ENCODE measurements at regions not wholly inside any gene's neighbourhood (a gene's known extent, or its start where the extent isn't known, plus 50 kb on each side); places are given as distances from the start of the nearest gene placed in this dataset.

GRCh38 chr16:35194681-35195080 is 1735.3 kb downstream of the TP53TG3F start:
- H3K27ac ChIP-seq (ENCODE audit: low read depth in 2 of 2, low read length in 1 of 2), result no peak overlapping the region
- H3K4me3 ChIP-seq (ENCODE audit: low read depth in 1 of 2, low read length in 2 of 2), result no peak overlapping the region
- 77 to 80% methylated on average over 5 of the region's 5 CpGs for WGBS, 2 donors
- H3K9me3 ChIP-seq (ENCODE audit: control insufficient read depth in 2 of 2, insufficient read depth in 1 of 2, low read depth in 1 of 2, low read length in 1 of 2), result peaks cover 11 to 14% of the 10 kb centered on the region in 2 donors
- H3K36me3 ChIP-seq (ENCODE audit: control insufficient read depth in 2 of 2, insufficient read depth in 2 of 2, low read length in 1 of 2), result no peaks in the 10 kb centered on the region
- H3K4me1 ChIP-seq (ENCODE audit: control insufficient read depth in 2 of 2, insufficient read depth in 2 of 2, low read length in 1 of 2), result no peaks in the 10 kb centered on the region
- no peaks in the 10 kb centered on the region for H3K27me3 ChIP-seq (ENCODE audit: control insufficient read depth in 1 of 2, insufficient read depth in 2 of 2, low read length in 2 of 2)

GRCh38 chr16:35195173-35195863 is 1735.9 kb downstream of the TP53TG3F start:
- WGBS, 2 donors, result 74 to 78% methylated on average over 29 of the region's 29 CpGs
- H3K4me3 ChIP-seq (ENCODE audit: low read depth in 1 of 2, low read length in 2 of 2), result no peak overlapping the region
- H3K9me3 ChIP-seq (ENCODE audit: control insufficient read depth in 2 of 2, insufficient read depth in 1 of 2, low read depth in 1 of 2, low read length in 1 of 2), result peaks cover 11 to 14% of the 10 kb centered on the region in 2 donors

GRCh38 chr16:35195864-35196216 is 1736.4 kb downstream of the TP53TG3F start:
- no peaks in the 10 kb centered on the region for H3K27me3 ChIP-seq (ENCODE audit: control insufficient read depth in 1 of 2, insufficient read depth in 2 of 2, low read length in 2 of 2)
- no peak overlapping the region for H3K27ac ChIP-seq (ENCODE audit: low read depth in 2 of 2, low read length in 1 of 2)
- H3K4me1 ChIP-seq (ENCODE audit: control insufficient read depth in 2 of 2, insufficient read depth in 2 of 2, low read length in 1 of 2), result no peaks in the 10 kb centered on the region
- H3K4me3 ChIP-seq (ENCODE audit: low read depth in 1 of 2, low read length in 2 of 2), result no peak overlapping the region
- no peaks in the 10 kb centered on the region for H3K36me3 ChIP-seq (ENCODE audit: control insufficient read depth in 2 of 2, insufficient read depth in 2 of 2, low read length in 1 of 2)
- H3K9me3 ChIP-seq (ENCODE audit: control insufficient read depth in 2 of 2, insufficient read depth in 1 of 2, low read depth in 1 of 2, low read length in 1 of 2), result peaks cover 11 to 14% of the 10 kb centered on the region in 2 donors
- WGBS, 2 donors, result 87 to 89% methylated on average over 15 of the region's 15 CpGs

More at GRCh38 chr16:35195173-35195863, 1735.9 kb downstream of the TP53TG3F start:
- H3K4me1 ChIP-seq (ENCODE audit: control insufficient read depth in 2 of 2, insufficient read depth in 2 of 2, low read length in 1 of 2), result no peaks in the 10 kb centered on the region
- no peak overlapping the region for H3K27ac ChIP-seq (ENCODE audit: low read depth in 2 of 2, low read length in 1 of 2)
- H3K27me3 ChIP-seq (ENCODE audit: control insufficient read depth in 1 of 2, insufficient read depth in 2 of 2, low read length in 2 of 2), result no peaks in the 10 kb centered on the region
- H3K36me3 ChIP-seq (ENCODE audit: control insufficient read depth in 2 of 2, insufficient read depth in 2 of 2, low read length in 1 of 2), result no peaks in the 10 kb centered on the region

GRCh38 chr16:35196313-35196712 is 1736.9 kb downstream of the TP53TG3F start:
- no peak overlapping the region for H3K4me3 ChIP-seq (ENCODE audit: low read depth in 1 of 2, low read length in 2 of 2)
- WGBS, 2 donors, result 83 to 89% methylated on average over 21 of the region's 21 CpGs
- no peaks in the 10 kb centered on the region for H3K4me1 ChIP-seq (ENCODE audit: control insufficient read depth in 2 of 2, insufficient read depth in 2 of 2, low read length in 1 of 2)
- H3K27ac ChIP-seq (ENCODE audit: low read depth in 2 of 2, low read length in 1 of 2), result no peak overlapping the region
- no peaks in the 10 kb centered on the region for H3K27me3 ChIP-seq (ENCODE audit: control insufficient read depth in 1 of 2, insufficient read depth in 2 of 2, low read length in 2 of 2)
- H3K36me3 ChIP-seq (ENCODE audit: control insufficient read depth in 2 of 2, insufficient read depth in 2 of 2, low read length in 1 of 2), result no peaks in the 10 kb centered on the region
- peaks cover 11 to 14% of the 10 kb centered on the region in 2 donors for H3K9me3 ChIP-seq (ENCODE audit: control insufficient read depth in 2 of 2, insufficient read depth in 1 of 2, low read depth in 1 of 2, low read length in 1 of 2)

GRCh38 chr16:35197656-35198055 is 1738.2 kb downstream of the TP53TG3F start:
- Histone ChIP-seq H3K27ac (ENCODE audit: low read depth in 2 of 2, low read length in 1 of 2) (no peak overlapping the region), H3K4me1 (ENCODE audit: control insufficient read depth in 2 of 2, insufficient read depth in 2 of 2, low read length in 1 of 2) (no peaks in the 10 kb centered on the region), H3K27me3 (ENCODE audit: control insufficient read depth in 1 of 2, insufficient read depth in 2 of 2, low read length in 2 of 2) (no peaks in the 10 kb centered on the region), H3K9me3 (ENCODE audit: control insufficient read depth in 2 of 2, insufficient read depth in 1 of 2, low read depth in 1 of 2, low read length in 1 of 2) (peaks cover 11 to 14% of the 10 kb centered on the region in 2 donors), H3K4me3 (ENCODE audit: low read depth in 1 of 2, low read length in 2 of 2) (no peak overlapping the region), H3K36me3 (ENCODE audit: control insufficient read depth in 2 of 2, insufficient read depth in 2 of 2, low read length in 1 of 2) (no peaks in the 10 kb centered on the region)
- WGBS, 2 donors, result 77 to 79% methylated on average over 10 of the region's 10 CpGs

- no peaks in the 10 kb centered on the region for H3K4me1 ChIP-seq (ENCODE audit: control insufficient read depth in 2 of 2, insufficient read depth in 2 of 2, low read length in 1 of 2)
- no peak overlapping the region for H3K4me3 ChIP-seq (ENCODE audit: low read depth in 1 of 2, low read length in 2 of 2)
- WGBS, 2 donors, result 77 to 79% methylated on average over 26 of the region's 26 CpGs
- peaks cover 11 to 14% of the 10 kb centered on the region in 2 donors for H3K9me3 ChIP-seq (ENCODE audit: control insufficient read depth in 2 of 2, insufficient read depth in 1 of 2, low read depth in 1 of 2, low read length in 1 of 2)
- H3K27me3 ChIP-seq (ENCODE audit: control insufficient read depth in 1 of 2, insufficient read depth in 2 of 2, low read length in 2 of 2), result no peaks in the 10 kb centered on the region
- H3K27ac ChIP-seq (ENCODE audit: low read depth in 2 of 2, low read length in 1 of 2), result no peak overlapping the region
- H3K36me3 ChIP-seq (ENCODE audit: control insufficient read depth in 2 of 2, insufficient read depth in 2 of 2, low read length in 1 of 2), result no peaks in the 10 kb centered on the region
These were observed 1739.1 kb downstream of the TP53TG3F start for GRCh38 chr16:35198223-35199199.

- no peaks in the 10 kb centered on the region for H3K4me1 ChIP-seq (ENCODE audit: control insufficient read depth in 2 of 2, insufficient read depth in 2 of 2, low read length in 1 of 2)
- H3K36me3 ChIP-seq (ENCODE audit: control insufficient read depth in 2 of 2, insufficient read depth in 2 of 2, low read length in 1 of 2), result no peaks in the 10 kb centered on the region
- H3K27ac ChIP-seq (ENCODE audit: low read depth in 2 of 2, low read length in 1 of 2), result no peak overlapping the region
- no peaks in the 10 kb centered on the region for H3K27me3 ChIP-seq (ENCODE audit: control insufficient read depth in 1 of 2, insufficient read depth in 2 of 2, low read length in 2 of 2)
- 43 to 44% methylated on average over 1 of the region's 1 CpG for WGBS, 2 donors
- H3K4me3 ChIP-seq (ENCODE audit: low read depth in 1 of 2, low read length in 2 of 2), result no peak overlapping the region
- peaks cover 4 to 11% of the 10 kb centered on the region in 2 donors for H3K9me3 ChIP-seq (ENCODE audit: control insufficient read depth in 2 of 2, insufficient read depth in 1 of 2, low read depth in 1 of 2, low read length in 1 of 2)
These were observed 1741.2 kb downstream of the TP53TG3F start for GRCh38 chr16:35200662-35201061.

GRCh38 chr16:35201151-35201550 is 1741.7 kb downstream of the TP53TG3F start:
- Histone ChIP-seq H3K27me3 (ENCODE audit: control insufficient read depth in 1 of 2, insufficient read depth in 2 of 2, low read length in 2 of 2) (no peaks in the 10 kb centered on the region), H3K27ac (ENCODE audit: low read depth in 2 of 2, low read length in 1 of 2) (no peak overlapping the region), H3K9me3 (ENCODE audit: control insufficient read depth in 2 of 2, insufficient read depth in 1 of 2, low read depth in 1 of 2, low read length in 1 of 2) (peaks cover 0 to 6% of the 10 kb centered on the region in 2 donors), H3K36me3 (ENCODE audit: control insufficient read depth in 2 of 2, insufficient read depth in 2 of 2, low read length in 1 of 2) (no peaks in the 10 kb centered on the region), H3K4me1 (ENCODE audit: control insufficient read depth in 2 of 2, insufficient read depth in 2 of 2, low read length in 1 of 2) (no peaks in the 10 kb centered on the region), H3K4me3 (ENCODE audit: low read depth in 1 of 2, low read length in 2 of 2) (no peak overlapping the region)
- 71 to 72% methylated on average over 5 of the region's 5 CpGs for WGBS, 2 donors

GRCh38 chr16:35203636-35204035 is 1744.2 kb downstream of the TP53TG3F start:
- Histone ChIP-seq H3K9me3 (ENCODE audit: control insufficient read depth in 2 of 2, insufficient read depth in 1 of 2, low read depth in 1 of 2, low read length in 1 of 2) (peaks cover 0 to 10% of the 10 kb centered on the region in 2 donors), H3K36me3 (ENCODE audit: control insufficient read depth in 2 of 2, insufficient read depth in 2 of 2, low read length in 1 of 2) (no peaks in the 10 kb centered on the region), H3K27me3 (ENCODE audit: control insufficient read depth in 1 of 2, insufficient read depth in 2 of 2, low read length in 2 of 2) (peaks cover 0 to 4% of the 10 kb centered on the region in 2 donors), H3K4me1 (ENCODE audit: control insufficient read depth in 2 of 2, insufficient read depth in 2 of 2, low read length in 1 of 2) (no peaks in the 10 kb centered on the region), H3K4me3 (ENCODE audit: low read depth in 1 of 2, low read length in 2 of 2) (no peak overlapping the region), H3K27ac (ENCODE audit: low read depth in 2 of 2, low read length in 1 of 2) (no peak overlapping the region)
- WGBS, 2 donors, result 57 to 62% methylated on average over 2 of the region's 2 CpGs
